NCI-H460 (cell line): ENCODE measurements at regions not wholly inside any gene's neighbourhood (a gene's known extent, or its start where the extent isn't known, plus 50 kb on each side); places are given as distances from the start of the nearest gene placed in this dataset.
"Not testable (repeated sequence)": the region's sequence is repeated elsewhere in the genome, so short reads cannot be mapped to it uniquely, and the experiment has no call there.

Experiments used
- DNase-seq: peaks from one replicate; pipeline ENCODE4 v3.0.0-alpha.2; 2016; ENCODE audit warnings: low read depth; ENCODE audit errors: extremely low read depth

- DNase-seq: no peak
Observed at GRCh38 chrY:7730664-7731063, 819.1 kb upstream of the AMELY start.

DNA sequence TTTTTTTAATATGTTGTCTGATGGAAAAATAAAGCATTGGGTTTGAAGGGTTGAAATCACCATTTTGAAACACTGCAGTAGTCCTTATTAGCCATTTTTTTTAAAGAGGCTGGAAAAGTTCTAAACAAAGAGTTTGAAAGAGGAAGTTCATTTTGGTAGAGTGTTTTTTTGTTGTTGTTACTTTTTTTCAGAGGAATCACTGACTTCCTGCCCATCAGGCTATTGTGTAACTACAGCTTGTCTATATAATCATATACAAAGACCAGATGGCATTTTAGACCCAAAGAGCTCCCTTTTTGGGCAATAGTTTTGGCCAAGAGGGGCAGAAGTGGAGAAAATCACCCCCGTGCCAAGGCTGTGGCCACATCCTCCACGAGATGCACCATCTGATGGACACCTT, 818.5 kb upstream of the AMELY start:
- no peak for DNase-seq

DNA sequence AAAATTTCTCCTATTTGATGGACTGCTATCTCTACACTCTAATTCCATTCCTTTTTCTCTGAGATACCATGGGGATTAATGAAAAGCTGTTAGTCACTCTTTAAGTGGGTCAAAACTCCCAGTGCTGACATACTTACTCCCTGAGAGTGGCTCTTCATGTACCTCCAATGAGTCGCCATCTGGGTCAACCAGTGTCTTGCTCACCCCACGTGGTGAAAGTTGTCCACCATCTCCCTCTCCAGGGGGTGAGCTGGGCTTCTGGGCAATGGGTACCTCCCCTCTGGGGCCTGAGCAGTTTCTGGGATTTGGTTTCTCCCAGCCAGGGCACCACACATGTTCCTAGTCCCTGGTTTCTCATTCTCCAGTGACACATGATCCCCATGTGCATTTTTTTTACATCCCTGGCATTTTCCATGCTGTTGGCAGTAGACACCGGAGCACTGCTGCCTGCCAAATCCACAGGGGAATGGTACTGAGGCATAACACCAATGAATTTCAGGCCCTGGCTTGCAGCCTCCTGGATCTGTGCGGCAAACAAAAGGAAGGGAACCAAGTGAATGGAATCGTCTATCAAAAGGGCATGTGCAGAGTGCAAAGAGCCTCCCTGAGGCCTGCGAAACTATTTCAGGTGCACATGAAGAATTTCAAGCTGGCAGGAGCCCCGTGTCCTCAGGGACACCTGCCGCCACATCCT, 817.9 kb upstream of the AMELY start:
- DNase-seq: no peak

GRCh38 chrY:7728935-7729317, 817.4 kb upstream of the AMELY start:
- no peak for DNase-seq

DNA sequence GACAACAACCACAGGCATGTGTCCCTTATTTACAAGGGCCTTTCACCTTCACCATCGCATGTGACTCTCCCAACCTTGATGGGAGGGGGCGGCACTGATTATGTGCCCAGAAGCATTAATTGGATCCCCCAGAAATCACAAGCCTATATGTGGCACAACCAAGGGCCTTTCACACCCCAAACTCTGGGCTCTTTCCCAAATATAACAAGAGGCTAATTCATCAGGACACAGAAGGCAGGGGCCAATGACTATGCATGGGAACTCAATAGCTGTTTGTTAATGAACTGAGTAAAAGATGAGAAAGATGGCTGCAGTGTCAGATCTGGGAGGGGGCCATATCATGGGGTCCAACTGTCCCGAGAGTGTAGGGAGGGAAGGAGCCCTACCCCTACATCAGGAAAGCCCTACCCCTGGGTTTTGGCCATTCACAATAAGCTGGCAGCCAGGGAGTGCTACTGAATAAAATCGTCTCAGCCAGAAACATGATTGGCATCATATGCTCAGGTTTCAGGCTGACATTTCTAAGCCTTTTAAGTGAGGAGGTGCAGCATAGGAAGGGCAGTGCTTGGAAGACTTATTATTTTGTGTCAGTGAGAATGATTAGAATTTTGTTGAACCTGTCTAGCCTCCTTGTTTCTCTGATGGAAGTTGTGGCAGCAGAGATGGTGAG, 814.4 kb upstream of the AMELY start:
- no peak for DNase-seq

DNA sequence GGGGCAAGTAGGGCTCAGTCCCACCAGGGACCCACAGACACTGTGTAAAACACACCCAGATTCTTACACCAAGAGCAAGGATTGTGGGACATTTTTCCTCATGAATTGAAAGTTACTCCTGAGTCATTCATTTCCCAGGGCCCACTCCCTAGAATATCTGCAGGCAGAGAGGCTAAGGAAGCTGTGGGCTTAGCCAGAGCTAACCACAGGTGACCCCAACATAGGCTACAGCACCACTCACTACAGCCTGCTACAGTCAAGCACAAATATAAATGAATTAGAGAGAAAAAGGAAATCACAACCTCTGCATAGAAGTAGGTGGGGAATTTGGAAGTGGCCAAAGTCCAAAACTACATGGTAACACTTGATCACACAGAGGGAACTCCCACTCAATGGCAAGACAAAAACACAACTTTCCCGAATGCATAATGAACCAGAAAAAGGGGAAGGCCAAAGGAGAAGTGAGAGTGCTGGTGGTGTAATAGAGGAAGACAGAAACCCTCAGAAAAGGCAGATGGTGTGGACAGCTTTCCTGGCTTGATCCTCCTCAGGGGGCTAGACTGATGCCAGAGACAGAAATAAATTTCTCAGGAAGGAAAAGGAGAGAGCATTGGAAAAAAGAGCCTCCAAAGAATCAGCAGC, 812.6 kb upstream of the AMELY start:
- DNase-seq: no peak

GRCh38 chrY:7723127-7723526, 811.6 kb upstream of the AMELY start:
- no peak for DNase-seq

DNA sequence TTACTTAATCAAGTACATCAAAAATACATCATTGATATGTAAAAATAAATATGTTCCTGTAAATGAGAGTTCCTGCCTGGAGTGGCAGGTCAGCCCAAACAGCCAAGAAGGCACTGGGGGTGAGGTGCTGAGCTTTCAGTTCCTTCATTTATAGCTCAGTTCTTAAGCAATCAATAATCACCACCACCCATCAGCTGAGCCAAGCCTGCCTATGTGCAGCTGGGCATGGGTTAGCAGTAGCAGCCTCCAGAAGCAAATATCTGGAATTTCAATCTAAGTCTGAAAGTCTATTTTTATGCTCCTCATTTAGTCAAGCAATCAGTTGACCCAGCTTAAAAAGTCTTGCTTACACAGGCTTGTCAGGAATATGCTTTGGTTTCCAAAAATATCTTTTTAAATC, 811.0 kb upstream of the AMELY start:
- DNase-seq: no peak

GRCh38 chrY:7720974-7721373, 809.4 kb upstream of the AMELY start:
- no peak for DNase-seq

- DNase-seq: no peak
Observed at GRCh38 chrY:7719271-7719670, 807.7 kb upstream of the AMELY start.

DNA sequence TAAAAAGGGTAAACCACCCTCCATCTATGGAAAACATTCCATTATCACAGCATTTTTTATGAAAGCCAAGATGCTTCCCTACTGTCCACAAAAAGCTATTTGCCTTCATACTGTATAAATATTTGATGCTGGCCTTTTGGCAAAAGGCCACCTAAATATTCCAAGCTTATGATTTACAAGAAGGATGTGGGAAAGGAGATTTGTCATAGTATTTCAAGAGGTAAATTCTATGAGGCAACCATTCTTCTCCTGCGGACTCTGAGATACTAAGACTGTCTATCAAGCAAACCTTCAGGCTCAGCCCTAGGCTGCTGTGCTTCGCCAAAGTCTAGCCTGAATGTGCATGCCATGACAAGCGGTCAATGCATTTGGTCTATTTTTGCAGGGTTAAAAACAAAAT, 807.1 kb upstream of the AMELY start:
- DNase-seq: no peak

- DNase-seq: no peak
Observed at GRCh38 chrY:7718126-7718525, 806.6 kb upstream of the AMELY start.

GRCh38 chrY:7714426-7714825, 802.9 kb upstream of the AMELY start:
- DNase-seq: no peak

- DNase-seq: not testable (repeated sequence)
Observed at GRCh38 chrY:7713738-7714137, 802.2 kb upstream of the AMELY start.

DNA sequence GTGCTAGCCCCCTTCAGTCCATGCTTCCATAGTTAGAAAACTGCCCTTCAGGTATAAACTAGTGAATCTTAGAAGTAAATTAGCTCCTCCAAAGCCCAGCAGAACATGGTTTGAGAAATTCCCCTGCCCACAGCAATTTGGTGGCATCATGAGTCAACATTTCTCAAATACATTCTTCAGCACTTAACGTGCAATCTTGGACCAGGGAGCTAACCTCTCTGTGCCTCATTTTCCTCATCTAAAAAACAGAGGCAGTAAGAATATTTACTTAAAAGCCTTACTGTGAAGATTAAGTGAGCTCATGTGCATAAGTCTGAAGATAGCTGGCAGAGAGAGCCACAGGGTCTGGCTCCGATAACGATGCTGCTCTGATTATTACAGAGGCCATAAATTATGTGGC, 800.7 kb upstream of the AMELY start:
- DNase-seq: no peak

GRCh38 chrY:7703578-7704140, 792.1 kb upstream of the AMELY start:
- no peak for DNase-seq

- DNase-seq: no peak
Observed at GRCh38 chrY:7702481-7702880, 790.9 kb upstream of the AMELY start.

GRCh38 chrY:7701676-7702075, 790.1 kb upstream of the AMELY start:
- no peak for DNase-seq

- no peak for DNase-seq
Observed at GRCh38 chrY:7697506-7697905, 786.0 kb upstream of the AMELY start.

GRCh38 chrY:7692701-7693100, 781.1 kb upstream of the AMELY start:
- DNase-seq: no peak

DNA sequence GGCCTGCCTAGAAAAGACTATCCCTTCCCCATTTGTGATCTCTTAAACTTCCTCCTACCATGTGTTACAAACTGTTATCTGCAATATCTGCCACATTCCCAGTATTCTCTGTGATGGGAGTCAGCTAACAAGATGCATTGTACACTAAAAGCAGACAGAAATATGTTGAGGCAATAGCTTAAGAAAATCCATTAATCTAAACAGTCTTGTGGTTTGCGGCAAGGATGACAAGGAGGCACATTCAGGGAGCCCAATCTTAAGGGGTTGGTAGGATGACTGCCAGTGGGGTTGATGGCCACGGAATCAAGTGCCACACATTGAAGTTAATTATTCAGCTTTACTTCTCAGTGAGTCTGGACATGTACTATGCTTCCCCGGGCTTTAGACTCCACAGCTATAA, 775.5 kb upstream of the AMELY start:
- no peak for DNase-seq

- no peak for DNase-seq
Observed at GRCh38 chrY:7684546-7684945, 773.0 kb upstream of the AMELY start.
